GM21723 (cell line): ENCODE measurements at regions not wholly inside any gene's neighbourhood (a gene's known extent, or its start where the extent isn't known, plus 50 kb on each side); places are given as distances from the start of the nearest gene placed in this dataset.

ENCODE experiments used
- ATAC-seq: cut with Tn5 transposase; IDR thresholded peaks from one replicate; pipeline ENCODE4 v1.9.1; 2021; ENCODE audit warnings: mild to moderate bottlenecking, moderate library complexity; ENCODE audit not compliant: unreplicated experiment

DNA sequence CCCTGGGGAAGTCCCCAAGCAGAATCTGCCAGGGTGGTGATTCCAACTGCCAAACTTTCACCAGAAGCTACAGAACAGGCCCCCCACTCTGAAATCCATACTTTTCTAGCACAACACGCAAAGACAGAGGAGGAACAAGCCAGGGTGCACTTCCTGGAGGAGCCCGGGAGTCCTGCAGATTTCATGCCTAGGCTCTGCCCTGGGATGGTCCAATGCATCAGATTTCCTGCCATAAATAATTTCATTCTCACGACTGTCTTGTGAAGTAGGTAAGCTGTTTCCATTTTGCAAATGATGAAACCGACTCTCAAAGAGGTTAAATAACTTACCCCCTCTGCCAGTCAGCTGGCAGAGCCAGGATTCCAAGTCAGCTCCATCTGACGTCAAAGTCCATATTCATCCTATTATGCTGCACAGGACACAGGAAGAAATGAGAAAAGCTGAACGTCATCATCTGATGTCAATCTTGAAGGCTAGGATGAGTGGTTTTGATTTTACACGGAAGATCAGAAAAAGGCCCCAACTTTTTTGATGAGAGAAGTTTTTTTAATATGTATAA is 134.8 kb upstream of the IGF1R start:
- ATAC-seq: no peak

DNA sequence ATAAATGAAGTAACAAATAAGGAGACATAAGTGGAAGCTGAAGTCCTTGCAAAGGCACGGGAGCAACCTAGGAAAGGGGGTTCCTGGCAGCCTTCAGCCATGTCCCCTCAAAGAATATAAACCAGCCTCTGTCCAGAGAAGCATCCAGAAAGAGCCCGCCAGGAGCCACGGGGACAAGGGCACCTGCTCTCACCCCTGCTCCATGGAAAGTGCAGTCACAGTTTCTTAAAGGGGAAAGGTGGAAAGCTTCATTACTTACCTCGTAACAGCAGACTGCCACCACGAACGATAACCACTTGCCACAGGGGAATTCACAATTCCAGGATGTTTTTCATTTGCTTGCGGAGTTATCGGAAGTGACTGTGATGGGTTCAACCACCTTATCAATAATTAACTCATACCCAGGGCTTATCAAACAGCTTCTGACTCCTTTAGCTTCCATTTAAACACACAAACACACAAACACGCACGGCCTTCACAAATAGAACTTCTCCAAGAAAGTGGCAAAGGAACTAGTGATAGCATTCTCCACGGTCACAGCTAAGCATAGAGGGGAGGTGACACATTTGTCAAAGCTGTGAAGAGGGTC is 134.2 kb upstream of the IGF1R start:
- ATAC-seq: no peak

DNA sequence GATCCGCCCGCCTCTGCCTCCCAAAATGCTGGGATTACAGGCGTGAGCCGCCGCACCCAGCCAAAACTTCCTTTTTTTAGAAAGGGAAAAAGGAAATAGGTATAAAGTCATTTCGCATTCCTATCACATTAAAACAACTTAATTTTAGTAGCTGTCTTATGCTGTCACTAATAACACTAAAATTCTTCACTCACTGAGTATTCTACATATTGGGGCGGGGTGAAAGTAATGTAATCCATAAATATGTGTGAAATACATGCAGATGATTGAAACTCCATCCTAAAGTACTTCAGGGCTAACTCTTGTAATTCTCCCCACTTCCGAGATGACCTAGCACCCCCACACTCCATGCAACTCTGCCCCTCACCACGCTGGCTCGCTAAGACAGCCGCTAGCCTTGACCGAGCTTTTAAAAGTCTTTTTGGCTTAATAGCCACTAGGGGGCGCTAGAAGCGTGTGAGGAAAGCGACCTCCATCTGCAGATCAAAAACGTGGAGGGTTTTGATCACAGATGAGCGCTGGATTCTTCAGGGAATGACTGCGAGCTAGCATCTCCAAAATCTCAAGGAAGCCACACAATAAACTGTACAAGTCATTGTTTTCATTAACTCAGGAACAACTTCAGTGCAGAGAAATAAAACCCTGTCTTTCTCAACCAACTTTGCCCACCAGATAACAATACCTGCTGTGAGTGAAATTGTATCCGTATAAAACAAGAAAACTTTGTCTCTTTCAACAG is 129.3 kb upstream of the IGF1R start:
- peak; percentile 90 for ATAC-seq

DNA sequence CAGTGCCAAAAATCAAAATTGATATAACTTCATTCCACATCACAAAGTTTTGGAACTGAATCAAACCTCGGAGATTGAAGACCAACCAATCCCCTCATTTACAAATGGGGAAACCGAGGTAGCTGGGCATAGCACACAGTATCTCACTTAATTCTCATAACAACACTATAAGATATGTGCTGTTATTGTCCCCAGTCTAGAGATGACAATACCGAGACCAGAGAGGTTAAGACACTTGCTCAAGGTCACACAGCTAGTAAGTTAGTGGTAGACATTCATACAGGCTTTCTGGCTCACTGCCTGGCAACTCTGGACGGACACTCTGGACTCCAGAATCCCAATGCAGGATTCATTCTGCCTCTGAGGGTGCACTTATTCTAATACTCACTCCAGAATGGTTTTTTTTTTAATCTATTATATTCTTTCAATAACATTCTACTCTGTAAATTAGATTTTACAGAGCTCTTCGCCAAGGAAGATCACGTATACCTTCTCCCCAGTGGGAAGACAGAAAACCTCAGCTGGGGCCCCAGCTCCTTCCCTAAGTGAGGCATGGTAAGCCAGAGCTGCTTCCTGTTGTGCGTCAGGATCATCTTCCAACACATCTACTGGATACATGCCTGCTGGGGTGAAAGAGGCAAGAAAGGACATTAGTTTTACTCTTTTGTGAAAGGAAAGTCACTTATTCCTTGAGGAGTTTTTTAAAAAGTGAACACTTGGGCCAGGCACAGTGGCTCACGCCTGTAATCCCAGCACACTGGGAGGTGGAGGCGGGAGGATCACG is 128.4 kb upstream of the IGF1R start:
- no peak for ATAC-seq

DNA sequence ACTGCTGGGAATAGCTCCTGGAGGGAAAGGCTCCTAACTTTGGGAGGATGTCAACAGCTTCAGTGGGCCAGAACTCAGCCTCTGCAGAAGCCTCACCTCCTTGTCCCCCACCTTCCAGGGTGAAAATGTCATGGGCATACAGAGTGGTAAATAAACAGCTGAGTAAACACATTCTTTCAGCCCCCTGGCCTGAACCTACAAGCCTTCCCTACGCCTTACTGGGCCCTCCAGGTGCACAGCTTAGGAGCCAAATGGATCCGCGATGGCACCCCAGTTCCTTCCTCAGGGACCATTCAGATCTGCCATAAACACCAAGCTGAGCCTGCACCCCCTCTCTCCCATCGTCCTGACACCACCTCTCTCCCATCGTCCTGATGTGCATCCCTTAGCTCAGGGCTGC is 126.2 kb upstream of the IGF1R start:
- ATAC-seq: no peak

DNA sequence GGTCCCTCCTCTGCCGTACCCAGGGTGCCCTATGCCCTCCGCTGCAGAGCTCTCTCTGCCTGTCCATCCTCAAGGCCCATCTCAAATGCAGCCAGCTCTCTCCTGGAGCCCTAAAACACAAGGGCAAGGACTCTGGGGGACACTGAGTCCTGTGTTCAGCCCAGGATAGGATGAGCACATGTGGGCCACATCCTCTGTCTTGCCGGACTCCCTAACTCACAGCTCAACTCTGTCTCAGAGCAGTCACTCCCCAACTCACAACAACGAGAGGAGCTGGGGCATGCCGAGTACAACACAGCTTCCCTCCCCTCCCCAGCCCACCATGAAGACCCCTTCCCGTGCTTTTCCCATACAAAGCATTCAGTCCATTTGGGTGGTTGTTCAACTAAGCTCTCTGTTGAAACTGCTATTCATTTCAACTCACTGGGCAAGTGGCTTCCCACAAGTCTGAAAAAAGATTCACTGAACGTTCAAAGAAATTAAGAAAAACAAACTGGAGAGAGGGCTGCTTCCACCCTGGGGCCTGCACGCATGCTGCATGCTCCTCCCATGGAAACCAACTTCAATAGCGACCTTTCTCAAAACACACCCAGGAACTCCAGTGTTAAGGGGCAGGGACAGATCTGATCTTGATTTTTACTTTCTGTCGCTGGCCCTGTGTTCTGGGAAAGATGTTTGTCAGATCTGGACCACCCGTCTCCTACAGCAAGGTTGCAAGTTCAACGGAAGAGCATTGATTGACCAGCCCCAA is 124.3 kb upstream of the IGF1R start:
- ATAC-seq: no peak

DNA sequence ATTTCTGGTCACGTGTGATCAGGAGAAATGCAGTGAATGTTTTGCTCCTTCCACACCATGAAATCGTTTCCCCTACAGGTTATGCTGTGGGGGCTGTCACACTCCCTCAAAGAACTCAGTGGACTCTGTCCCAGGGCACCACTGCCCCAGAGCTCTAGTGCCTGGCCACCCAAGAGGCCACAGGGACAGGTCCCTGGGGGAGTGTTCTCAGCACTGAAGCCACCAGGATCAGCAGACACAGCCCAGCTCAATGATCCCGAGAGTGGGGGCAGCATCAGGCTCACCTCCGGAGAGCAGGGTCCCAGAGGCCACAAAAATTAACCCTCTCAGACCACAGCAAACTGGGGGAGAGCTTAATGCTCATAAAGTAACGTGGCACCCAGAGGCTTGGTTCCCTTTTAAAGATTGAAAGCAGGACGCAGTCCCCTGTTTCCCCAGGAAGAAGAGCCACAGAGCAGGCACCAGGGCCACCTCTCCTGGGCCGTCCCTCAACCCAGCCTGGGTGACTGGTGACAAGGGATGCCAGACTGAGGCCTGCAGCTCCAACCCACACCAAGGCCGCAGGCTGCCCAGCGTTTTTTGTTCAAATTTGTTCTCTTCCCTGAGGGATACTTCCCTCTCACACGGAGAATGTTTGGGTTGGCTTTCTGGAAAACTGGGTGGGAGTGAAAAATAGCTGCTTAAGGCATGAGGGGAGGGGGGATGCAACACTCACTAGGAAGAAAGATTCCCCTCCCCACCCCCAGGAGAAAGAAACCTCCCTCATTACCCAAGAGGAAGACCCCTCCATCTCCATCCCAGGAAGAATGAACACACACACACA is 123.3 kb upstream of the IGF1R start:
- ATAC-seq: no peak

DNA sequence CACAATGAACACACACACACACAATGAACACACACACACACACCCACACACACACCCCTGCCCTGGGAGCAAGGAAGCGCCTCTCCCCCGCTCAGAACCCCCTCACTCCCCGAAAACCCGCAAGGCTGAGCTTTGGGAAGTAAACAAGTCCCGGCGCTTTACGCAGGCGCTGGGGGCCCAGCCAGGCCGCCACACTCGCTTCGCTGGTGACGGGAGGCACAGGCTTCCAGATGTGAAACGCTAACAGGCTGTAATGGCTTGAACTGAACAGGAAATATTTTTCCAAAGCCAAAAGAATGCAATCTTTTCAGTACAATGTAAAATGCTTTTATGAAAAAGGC is 122.7 kb upstream of the IGF1R start:
- no peak for ATAC-seq

DNA sequence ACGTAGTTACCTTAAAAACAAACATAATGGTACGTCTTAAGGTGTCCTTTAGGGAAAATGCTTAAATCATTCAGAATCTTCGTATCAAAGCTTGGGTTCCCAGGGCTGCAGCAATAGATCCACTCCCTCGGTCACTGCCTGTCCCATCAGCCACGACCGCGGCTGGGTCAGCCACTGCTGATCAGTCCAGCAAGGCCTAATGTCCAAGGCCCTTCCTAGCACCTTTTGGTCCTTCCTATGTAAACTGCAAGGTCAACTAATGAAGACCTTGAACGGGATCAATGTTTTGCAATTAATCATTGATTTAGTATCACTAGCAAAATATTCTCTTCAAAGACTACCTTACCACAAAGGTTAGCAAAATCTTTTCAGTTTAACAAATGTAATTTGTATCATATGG is 122.2 kb upstream of the IGF1R start:
- ATAC-seq: no peak

DNA sequence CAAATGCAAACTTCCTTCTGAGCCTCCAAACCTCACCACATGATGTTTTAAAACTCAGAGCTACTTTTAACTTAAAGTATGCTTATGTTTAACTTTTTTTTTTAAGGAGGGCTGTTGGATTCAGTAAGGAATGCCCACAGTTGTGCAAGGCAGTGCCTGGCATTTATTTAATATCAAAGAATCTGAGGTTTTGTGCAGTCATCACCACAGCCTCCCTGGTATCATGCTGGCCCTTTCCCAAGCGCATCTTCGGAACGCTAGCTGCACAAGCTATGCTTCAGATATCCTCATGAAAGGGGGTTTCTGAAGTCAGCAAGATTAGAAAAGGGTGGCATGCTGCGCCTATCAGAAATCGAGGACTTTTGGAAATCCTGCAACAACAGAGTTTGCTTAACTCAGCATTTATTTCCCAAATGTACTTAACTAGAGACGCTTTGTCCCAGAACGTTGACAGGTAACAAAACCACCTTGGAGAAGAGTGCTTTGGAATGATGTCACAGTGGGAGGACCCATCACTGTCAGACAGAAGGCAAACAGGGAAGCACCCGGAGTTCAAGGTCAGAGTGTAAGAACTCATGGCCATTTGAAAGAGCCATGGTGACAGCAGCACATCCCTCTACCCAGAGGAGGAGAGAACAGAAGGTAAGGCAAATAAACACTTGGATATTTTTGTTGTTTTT is 120.2 kb upstream of the IGF1R start:
- ATAC-seq: no peak

DNA sequence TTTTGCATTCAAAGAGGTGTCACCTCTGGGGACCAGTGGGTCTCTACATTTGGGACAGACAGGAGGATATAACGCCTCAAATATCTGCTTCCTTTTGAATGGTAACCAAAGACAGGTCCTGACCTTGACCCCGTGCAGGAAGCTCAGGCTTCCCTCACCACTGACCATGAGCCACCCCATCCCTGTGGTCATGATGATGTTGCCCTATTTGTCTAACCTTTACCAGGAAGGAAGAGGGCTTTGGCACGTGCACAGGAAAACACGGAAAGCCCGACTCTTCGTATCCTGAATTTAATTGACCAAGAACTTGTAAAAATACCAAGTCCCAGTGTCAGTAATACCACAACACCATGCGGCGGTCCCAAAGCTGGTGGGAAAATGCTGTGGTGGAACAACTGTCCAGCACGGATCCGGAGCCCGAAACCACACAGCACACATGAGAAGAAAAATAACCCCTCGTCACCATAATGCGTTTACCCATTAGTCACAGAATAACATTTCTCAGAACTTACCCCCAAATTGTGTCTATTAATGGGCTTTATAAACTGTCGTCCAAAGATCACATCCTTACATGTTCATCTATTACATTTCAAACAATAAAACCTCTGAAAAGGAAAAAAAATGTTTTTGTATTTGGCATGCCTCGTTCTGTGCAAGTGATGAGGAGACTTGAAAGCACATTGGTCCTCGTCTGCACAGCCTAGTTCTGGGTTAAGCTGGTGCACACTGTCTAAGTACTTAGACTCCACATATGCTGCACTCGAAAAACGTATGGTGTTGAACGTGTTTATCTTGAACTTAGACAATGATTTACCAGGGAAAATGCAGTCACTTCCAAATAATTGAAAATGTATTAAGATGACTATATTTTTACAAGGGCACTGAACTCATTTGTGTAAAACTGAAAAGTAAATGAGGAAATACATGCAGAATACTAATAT is 118.9 kb upstream of the IGF1R start:
- ATAC-seq: no peak

DNA sequence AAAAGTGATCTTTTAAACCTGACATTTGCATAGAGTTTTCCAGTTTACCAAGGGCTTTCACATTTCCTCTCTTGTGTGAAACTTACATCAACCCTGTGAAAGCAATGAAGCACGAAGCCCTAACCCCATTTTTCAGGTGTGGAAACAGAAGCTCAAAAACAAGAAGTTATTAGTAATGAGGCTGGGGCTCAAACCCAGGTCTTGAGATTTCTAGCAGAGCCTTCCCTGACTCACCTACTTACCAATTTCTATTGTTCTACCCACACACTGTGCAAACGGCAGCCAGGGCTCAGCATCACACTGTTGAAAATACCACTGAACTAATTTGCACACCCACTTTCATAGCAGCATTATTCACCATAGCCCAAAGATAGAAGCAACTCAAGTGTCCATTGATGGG is 117.8 kb upstream of the IGF1R start:
- no peak for ATAC-seq

DNA sequence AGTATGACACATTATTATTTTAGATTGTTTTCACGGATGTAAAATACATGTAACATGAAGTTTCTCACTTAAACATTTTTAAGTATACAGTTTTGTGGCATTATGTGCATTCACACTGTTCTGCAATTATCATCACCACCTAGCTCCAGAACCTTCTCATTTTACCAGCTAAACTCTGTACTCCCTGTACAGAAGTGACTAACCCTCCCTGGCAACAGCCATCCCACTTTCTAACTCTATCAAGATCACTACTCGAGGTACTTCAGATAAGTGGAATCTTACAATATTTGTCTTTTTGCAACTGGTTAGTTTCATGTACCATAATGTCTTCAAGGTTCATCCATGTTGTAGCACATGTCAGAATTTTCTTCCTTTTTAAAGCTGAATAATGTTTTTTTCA is 116.3 kb upstream of the IGF1R start:
- no peak for ATAC-seq

DNA sequence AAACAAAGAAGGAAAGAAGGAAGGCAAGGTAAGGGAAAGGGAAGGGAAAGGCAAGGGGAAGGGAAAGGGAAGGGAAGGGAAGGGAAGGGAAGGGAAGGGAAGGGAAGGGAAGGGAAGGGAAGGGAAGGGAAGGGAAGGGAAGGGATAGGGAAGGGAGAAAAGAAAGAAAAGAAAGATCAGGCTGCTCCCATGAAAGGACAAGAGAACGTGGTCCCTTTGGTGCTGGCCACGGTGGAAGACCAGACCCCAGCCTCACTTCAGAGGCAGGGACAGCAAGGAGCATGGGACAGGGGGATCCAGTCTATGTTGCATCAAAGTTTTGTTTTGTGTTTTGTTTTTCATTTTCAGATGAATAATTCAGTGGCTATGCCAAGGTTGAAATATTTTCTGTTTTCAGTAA is 111.4 kb upstream of the IGF1R start:
- no peak for ATAC-seq

DNA sequence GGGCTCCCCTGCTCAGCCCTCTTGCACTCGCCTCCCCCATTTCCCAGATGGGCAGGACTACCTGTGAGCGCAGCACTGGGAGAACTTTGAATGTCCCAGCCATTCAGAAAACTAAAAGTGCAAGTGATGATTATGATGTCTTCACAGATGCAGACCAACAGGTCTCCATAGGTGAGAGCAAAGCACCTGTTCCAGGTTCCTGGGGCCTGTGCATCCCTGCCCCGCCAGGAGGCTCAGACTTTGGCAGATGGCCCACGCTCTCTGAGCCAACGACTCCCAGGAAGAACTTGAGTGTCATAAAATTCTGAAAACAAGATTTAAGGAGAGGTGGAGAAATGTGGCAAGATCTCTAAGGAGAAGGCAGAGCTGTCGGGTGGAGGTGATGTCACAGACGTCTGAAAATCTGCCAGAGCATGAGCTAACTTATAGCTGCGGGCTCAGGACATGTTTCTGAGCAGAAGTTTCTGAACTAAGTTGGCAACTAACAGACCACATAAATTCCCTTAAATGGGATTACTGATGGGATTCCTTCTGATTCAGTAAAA is 110.8 kb upstream of the IGF1R start:
- no peak for ATAC-seq

DNA sequence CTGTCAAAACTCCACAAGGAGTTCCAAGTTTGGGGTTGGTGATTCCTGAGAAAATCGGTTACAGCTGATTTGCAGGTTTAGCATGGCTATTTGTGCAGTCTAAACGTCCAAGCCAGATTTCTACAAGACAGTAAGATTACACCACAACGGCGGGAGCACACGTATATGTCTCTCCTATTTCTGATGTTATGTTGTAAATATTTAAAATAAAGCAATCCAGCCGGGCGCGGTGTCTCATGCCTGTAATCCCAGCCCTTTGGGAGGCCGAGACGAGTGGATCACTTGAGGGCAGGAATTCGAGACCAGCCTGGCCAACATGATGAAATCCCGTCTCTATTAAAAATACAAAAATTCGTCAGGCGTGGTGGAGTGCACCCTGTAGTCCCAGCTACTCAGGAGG is 106.8 kb upstream of the IGF1R start:
- no peak for ATAC-seq

DNA sequence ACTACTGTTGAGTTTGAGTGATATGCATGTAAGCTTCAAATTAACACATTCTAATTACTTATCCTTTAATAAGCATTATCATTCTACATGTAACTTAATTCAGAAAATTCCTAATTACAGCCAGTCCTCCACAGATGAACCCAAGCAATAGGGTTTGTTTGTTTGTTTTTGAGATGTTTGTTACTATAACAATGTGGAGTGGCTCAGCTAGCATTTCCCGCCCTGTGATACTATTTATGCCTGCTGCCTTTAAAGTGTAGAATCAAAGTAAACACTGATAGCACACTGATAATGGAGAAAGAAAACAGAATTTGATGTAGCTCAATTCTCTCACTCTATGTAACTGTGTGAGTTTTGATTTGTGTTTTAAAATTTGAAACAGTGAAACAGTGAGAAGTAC is 105.1 kb upstream of the IGF1R start:
- ATAC-seq: no peak

DNA sequence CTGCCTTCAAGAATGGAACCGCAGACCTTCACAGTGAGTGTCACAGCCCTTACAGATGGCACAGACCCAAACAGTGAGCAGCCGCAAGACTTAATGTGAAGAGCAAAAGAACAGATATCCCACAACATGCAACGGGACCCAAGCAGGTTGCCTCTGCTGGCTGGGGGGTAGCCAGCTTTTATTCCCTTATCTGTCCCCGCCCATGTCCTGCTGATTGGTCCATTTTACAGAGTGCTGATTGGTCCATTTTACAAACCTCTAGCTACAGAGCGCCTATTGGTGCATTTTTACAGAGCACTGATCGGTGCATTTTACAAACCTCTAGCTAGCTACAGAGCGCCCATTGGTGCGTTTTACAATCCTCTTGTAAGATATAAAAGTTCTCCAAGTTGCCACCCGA is 102.0 kb upstream of the IGF1R start:
- ATAC-seq: no peak

DNA sequence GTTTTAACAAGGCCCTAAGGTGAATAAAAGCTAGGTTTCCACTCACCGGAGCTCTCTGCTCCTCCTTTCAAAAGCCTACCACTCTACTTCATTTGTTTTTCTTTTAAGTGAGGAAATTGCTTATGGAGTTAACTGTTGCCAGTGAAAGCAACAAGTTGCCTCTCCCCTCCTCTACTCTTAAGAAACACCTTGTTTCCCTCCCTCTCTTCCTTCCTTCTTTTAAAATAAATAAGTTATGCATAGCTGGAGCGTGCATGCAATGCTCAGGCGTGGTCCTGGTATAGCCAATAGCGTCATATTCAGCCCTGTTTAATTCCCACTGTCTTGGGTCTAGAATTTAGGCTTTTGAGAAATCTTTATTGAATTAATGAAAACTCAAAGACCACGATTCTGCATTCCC is 101.1 kb upstream of the IGF1R start:
- no peak for ATAC-seq
